GM18517 (cell line): ENCODE measurements at regions not wholly inside any gene's neighbourhood (a gene's known extent, or its start where the extent isn't known, plus 50 kb on each side); places are given as distances from the start of the nearest gene placed in this dataset.

ENCODE experiments used
- ATAC-seq: cut with Tn5 transposase; IDR thresholded peaks from one replicate; pipeline ENCODE4 v1.9.1; 2021; ENCODE audit warnings: mild to moderate bottlenecking, moderate library complexity; ENCODE audit not compliant: unreplicated experiment

DNA sequence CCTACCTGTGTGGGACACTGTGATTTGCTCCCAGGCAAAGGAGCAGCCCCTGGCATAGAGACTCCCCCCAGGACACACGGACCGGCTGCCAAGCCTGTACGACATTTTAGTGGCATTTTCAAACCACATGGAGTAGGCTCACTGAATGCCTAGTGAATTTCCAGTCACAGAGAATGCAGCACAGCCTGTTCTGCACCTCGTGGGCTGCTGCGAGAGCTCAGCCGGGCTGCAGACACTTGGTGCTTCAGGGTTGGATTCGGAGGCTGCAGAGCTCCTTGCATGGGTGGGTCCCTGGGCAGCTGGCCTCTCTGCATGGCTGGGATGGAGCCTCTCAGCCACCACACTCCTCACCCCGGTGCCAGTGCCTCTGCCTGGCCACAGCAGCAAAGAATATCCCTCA is 51.2 kb upstream of the HNF1B start:
- ATAC-seq: no peak
